ENCODE measurements at regions not wholly inside any gene's neighbourhood (a gene's known extent, or its start where the extent isn't known, plus 50 kb on each side); places are given as distances from the start of the nearest gene placed in this dataset.

DNA sequence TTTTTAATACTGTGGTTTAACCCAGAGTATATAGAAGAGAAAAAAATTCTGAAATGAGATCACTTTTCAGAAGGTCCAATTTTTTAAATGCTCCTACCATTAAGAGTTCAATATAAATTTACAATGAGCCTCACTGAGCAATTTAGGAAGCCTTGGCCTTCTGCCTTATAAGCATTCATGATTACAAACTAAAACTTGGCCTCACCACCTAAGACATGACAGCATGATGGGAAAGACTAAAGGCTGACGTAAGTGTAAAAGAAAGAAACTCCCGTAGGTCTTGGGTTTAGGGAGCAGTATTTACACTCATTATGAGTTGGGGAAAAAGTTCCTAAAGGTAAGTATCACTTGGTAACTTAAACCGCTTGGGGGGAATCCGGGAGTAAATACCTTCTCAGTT lies 70.7 kb upstream of the ESRRG start (continued):
- TF ChIP-seq, protein P1, sequence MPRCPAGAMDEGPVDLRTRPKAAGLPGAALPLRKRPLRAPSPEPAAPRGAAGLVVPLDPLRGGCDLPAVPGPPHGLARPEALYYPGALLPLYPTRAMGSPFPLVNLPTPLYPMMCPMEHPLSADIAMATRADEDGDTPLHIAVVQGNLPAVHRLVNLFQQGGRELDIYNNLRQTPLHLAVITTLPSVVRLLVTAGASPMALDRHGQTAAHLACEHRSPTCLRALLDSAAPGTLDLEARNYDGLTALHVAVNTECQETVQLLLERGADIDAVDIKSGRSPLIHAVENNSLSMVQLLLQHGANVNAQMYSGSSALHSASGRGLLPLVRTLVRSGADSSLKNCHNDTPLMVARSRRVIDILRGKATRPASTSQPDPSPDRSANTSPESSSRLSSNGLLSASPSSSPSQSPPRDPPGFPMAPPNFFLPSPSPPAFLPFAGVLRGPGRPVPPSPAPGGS (IDR thresholded peaks at IDR 0.05; ENCODE audit: borderline replicate concordance, insufficient read depth, low read depth, low read length, poor library complexity, severe bottlenecking) = no peak
- TF ChIP-seq, protein P2, sequence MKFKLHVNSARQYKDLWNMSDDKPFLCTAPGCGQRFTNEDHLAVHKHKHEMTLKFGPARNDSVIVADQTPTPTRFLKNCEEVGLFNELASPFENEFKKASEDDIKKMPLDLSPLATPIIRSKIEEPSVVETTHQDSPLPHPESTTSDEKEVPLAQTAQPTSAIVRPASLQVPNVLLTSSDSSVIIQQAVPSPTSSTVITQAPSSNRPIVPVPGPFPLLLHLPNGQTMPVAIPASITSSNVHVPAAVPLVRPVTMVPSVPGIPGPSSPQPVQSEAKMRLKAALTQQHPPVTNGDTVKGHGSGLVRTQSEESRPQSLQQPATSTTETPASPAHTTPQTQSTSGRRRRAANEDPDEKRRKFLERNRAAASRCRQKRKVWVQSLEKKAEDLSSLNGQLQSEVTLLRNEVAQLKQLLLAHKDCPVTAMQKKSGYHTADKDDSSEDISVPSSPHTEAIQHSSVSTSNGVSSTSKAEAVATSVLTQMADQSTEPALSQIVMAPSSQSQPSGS (IDR thresholded peaks at IDR 0.05; ENCODE audit: low read length) = no peak
- TF ChIP-seq, protein P3, sequence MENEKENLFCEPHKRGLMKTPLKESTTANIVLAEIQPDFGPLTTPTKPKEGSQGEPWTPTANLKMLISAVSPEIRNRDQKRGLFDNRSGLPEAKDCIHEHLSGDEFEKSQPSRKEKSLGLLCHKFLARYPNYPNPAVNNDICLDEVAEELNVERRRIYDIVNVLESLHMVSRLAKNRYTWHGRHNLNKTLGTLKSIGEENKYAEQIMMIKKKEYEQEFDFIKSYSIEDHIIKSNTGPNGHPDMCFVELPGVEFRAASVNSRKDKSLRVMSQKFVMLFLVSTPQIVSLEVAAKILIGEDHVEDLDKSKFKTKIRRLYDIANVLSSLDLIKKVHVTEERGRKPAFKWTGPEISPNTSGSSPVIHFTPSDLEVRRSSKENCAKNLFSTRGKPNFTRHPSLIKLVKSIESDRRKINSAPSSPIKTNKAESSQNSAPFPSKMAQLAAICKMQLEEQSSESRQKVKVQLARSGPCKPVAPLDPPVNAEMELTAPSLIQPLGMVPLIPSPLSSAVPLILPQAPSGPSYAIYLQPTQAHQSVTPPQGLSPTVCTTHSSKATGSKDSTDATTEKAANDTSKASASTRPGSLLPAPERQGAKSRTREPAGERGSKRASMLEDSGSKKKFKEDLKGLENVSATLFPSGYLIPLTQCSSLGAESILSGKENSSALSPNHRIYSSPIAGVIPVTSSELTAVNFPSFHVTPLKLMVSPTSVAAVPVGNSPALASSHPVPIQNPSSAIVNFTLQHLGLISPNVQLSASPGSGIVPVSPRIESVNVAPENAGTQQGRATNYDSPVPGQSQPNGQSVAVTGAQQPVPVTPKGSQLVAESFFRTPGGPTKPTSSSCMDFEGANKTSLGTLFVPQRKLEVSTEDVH (IDR thresholded peaks at IDR 0.05; ENCODE audit: low read depth, partially characterized antibody) = no peak

DNA sequence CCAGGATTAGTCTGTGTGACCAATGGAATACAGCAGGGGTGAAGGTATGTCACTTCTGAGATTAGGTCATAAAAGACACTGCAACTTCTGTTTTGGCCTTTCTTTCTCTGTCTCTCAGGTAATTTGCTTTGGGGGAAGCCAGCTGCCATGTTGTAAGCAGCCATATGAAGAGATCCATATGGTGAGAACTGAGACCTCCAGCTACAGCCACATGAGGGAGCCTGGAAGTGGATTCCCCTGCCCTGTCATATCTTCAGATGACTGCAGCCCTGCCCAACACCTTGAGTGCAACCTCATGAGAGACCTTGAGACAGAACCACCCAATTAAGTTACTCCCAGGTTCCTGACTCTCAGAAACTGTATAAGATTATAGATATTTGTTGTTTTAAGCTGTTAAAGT lies 70.1 kb upstream of the ESRRG start:
- no peak overlapping the region for H3K4me2 ChIP-seq (ENCODE audit: control insufficient read depth, insufficient read depth)
- ATAC-seq (peak; percentile 29; the same call in 1 of the 3 replicates), DNase-seq (ENCODE audit: low read depth, low spot score) (no peak), FAIRE-seq (no peak)
- no peaks in the 10 kb centered on the region for H3K36me3 ChIP-seq (ENCODE audit: control insufficient read depth in 2 of 2, insufficient read depth in 2 of 2, low read length in 1 of 2)
- no TSS peak for BruUV-seq (replicated peaks)
- no peak overlapping the region for H3K27ac ChIP-seq (ENCODE audit: control insufficient read depth, insufficient read depth)
- intact Hi-C loops (cut with micrococcal nuclease; ENCODE audit: unreplicated experiment) = no loop called here
- H2AFZ ChIP-seq (ENCODE audit: control insufficient read depth, low read depth, low read length) = no peak overlapping the region
- ChIA-PET POLR2A (no interaction called here), RAD21 (ENCODE audit: unreplicated experiment) (no interaction called here), SMC1A (ENCODE audit: uncharacterized antibody, unreplicated experiment) (no interaction called here), CTCF (no interaction called here)
- no peaks in the 10 kb centered on the region for H3K27me3 ChIP-seq (replicated peaks in 1 of 2; ENCODE audit: control insufficient read depth in 2 of 2, insufficient read depth in 2 of 2, low read length in 1 of 2)
- H4K20me1 ChIP-seq (ENCODE audit: control insufficient read depth, insufficient read depth) = no peaks in the 10 kb centered on the region
- no peaks in the 10 kb centered on the region for H3K9me3 ChIP-seq (replicated peaks; ENCODE audit: control insufficient read depth, insufficient read depth, low read length)
- no peaks in the 10 kb centered on the region for H3K4me1 ChIP-seq (ENCODE audit: control insufficient read depth, insufficient read depth, low read length)
- no peak overlapping the region for H3K4me3 ChIP-seq
- no peaks in the 10 kb centered on the region for H3K79me2 ChIP-seq (ENCODE audit: control insufficient read depth, insufficient read depth, low read length)
- in situ Hi-C loops (cut with MboI) = no loop called here
- H3K9ac ChIP-seq (ENCODE audit: control insufficient read depth, insufficient read depth, low read length) = no peak overlapping the region
- TF ChIP-seq SREBF1 (IDR thresholded peaks at IDR 0.05; ENCODE audit: low read length) (no peak), SMAD5 (IDR thresholded peaks at IDR 0.05; ENCODE audit: low read depth) (no peak), FOXM1 (IDR thresholded peaks at IDR 0.05; ENCODE audit: low read depth, low read length) (no peak), FOXK2 (IDR thresholded peaks at IDR 0.05) (no peak)

Measured in GM12878 (cell line).